ENCODE measurements at regions not wholly inside any gene's neighbourhood (a gene's known extent, or its start where the extent isn't known, plus 50 kb on each side); places are given as distances from the start of the nearest gene placed in this dataset.

- no peaks in the 10 kb centered on the region for H3K9me3 ChIP-seq (ENCODE audit: control insufficient read depth in 2 of 3, insufficient read depth in 1 of 3, low read length in 3 of 3)
- no peak overlapping the region for H3K27ac ChIP-seq (ENCODE audit: low read depth in 2 of 2, low read length in 2 of 2)
- DNase-seq: no peak
- H3K4me1 ChIP-seq (ENCODE audit: control insufficient read depth in 2 of 3, insufficient read depth in 2 of 3, low read depth in 1 of 3, low read length in 3 of 3): peaks cover 0 to 11% (median 8%) of the 10 kb centered on the region in 3 donors
- no peak for FAIRE-seq
- H3K4me3 ChIP-seq (ENCODE audit: low read length in 3 of 3): no peak overlapping the region
- no peak overlapping the region for H3K9ac ChIP-seq (ENCODE audit: low read length in 3 of 3)
- H3K36me3 ChIP-seq (ENCODE audit: control insufficient read depth in 2 of 3, insufficient read depth in 3 of 3, low read length in 3 of 3): no peaks in the 10 kb centered on the region
- H3K27me3 ChIP-seq (ENCODE audit: control insufficient read depth, insufficient read depth, low read length): no peaks in the 10 kb centered on the region
- TF ChIP-seq CTCF (IDR thresholded peaks at IDR 0.05; ENCODE audit: borderline replicate concordance, extremely low read depth, insufficient read depth): no peak
- intact Hi-C loops (cut with DNase I): no loop called here
These were observed 88.3 kb upstream of the SLC44A3 start for GRCh38 chr1:94731891-94732290.

DNA sequence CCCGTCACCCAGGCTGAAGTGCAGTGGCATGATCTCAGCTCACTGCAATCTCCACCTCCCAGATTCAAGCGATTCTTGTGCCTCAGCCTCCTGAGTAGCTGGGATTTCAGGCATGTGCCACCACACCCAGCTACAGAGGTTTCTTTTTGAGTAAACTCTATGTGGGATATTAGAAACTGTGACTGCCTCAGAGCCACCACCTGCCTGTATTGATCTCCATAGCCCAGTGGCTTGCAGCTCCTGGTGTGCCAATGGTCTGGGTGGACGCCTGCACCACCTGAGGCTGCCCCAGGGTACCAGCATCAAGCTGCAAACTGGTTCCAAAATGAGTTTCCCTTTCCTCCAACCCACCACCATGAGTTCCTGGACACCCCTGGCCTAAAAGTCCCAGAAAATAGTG is 89.7 kb upstream of the SLC44A3 start:
- no peak for FAIRE-seq
- no peak for TF ChIP-seq CTCF (IDR thresholded peaks at IDR 0.05; ENCODE audit: borderline replicate concordance, extremely low read depth, insufficient read depth)

DNA sequence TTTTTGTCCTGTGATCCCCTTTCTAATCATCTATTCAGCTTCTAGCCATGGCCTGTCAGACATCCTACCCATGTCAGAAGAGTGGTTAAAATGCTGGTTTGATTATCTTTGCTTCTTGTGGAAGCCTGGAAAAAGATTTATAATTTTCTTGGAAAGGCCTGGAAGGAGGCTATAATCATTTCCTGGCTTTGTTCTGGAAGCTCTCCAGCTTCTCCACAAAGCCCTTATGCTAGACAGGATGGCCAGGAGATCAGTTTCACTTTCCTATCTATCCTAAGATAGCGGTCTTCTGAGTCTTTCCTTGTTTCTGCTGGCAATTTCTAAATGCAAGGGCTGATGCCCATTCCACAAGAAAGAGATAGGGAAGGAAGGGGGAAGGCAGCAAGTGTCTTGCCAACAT is 90.9 kb upstream of the SLC44A3 start:
- H3K9ac ChIP-seq (ENCODE audit: low read length in 3 of 3): no peak overlapping the region
- peaks cover 0 to 4% (median 3%) of the 10 kb centered on the region in 3 donors for H3K4me1 ChIP-seq (ENCODE audit: control insufficient read depth in 2 of 3, insufficient read depth in 2 of 3, low read depth in 1 of 3, low read length in 3 of 3)
- no peak for FAIRE-seq
- no peaks in the 10 kb centered on the region for H3K36me3 ChIP-seq (ENCODE audit: control insufficient read depth in 2 of 3, insufficient read depth in 3 of 3, low read length in 3 of 3)
- H3K27ac ChIP-seq (ENCODE audit: low read depth in 2 of 2, low read length in 2 of 2): peak overlapping the region in 1 of 2 donors; percentile 19
- TF ChIP-seq CTCF (IDR thresholded peaks at IDR 0.05; ENCODE audit: borderline replicate concordance, extremely low read depth, insufficient read depth): no peak
- H3K27me3 ChIP-seq (ENCODE audit: control insufficient read depth, insufficient read depth, low read length): no peaks in the 10 kb centered on the region
- peak in 1 of 5 donors; percentile 65 for DNase-seq
- no peaks in the 10 kb centered on the region for H3K9me3 ChIP-seq (ENCODE audit: control insufficient read depth in 2 of 3, insufficient read depth in 1 of 3, low read length in 3 of 3)
- intact Hi-C loops (cut with DNase I): no loop called here
- no peak overlapping the region for H3K4me3 ChIP-seq (ENCODE audit: low read length in 3 of 3)

More for the DNA sequence above, 89.7 kb upstream of the SLC44A3 start:
- Histone ChIP-seq H3K9ac (ENCODE audit: low read length in 3 of 3) (no peak overlapping the region), H3K36me3 (ENCODE audit: control insufficient read depth in 2 of 3, insufficient read depth in 3 of 3, low read length in 3 of 3) (no peaks in the 10 kb centered on the region), H3K4me3 (ENCODE audit: low read length in 3 of 3) (no peak overlapping the region), H3K9me3 (ENCODE audit: control insufficient read depth in 2 of 3, insufficient read depth in 1 of 3, low read length in 3 of 3) (no peaks in the 10 kb centered on the region), H3K27me3 (ENCODE audit: control insufficient read depth, insufficient read depth, low read length) (no peaks in the 10 kb centered on the region), H3K4me1 (ENCODE audit: control insufficient read depth in 2 of 3, insufficient read depth in 2 of 3, low read depth in 1 of 3, low read length in 3 of 3) (peaks cover 0 to 9% (median 4%) of the 10 kb centered on the region in 3 donors), H3K27ac (ENCODE audit: low read depth in 2 of 2, low read length in 2 of 2) (no peak overlapping the region)
- DNase-seq: no peak
- intact Hi-C loops (cut with DNase I): no loop called here

Data from kidney (tissue), 13 donors.